SK-N-SH (cell line): ENCODE measurements at regions not wholly inside any gene's neighbourhood (a gene's known extent, or its start where the extent isn't known, plus 50 kb on each side); places are given as distances from the start of the nearest gene placed in this dataset.

Source experiments
- CTCF ChIA-PET: fragments of 300-600, 350-600 bp; formaldehyde crosslinking; extraction: SDS; loops from one replicate; lab custom pipeline; 2021; lab: Yijun Ruan, JAX
- POLR2A ChIA-PET: fragments of 350-600 bp; sonication (Branson Sonifier 250); formaldehyde crosslinking; extraction: SDS; loops from one replicate; lab custom pipeline; 2020; ENCODE audit warnings: antibody characterized with exemption, inconsistent platforms; lab: Yijun Ruan, JAX
- DNase-seq: peaks from one replicate; pipeline ENCODE4 v3.0.0; 2012
- H2AFZ ChIP-seq: fragments of 200-600 bp; sonication (generic); 2 replicates; pipeline ENCODE4 v1.8.1; 2016; ENCODE audit warnings: antibody characterized with exemption, mild to moderate bottlenecking, low read depth
- H3F3A ChIP-seq: fragments of 200-600 bp; sonication (generic); replicated peaks from 2 replicates; pipeline ENCODE3; 2016; ENCODE audit warnings: antibody characterized with exemption, mild to moderate bottlenecking; ENCODE audit not compliant: insufficient read depth
- H3K27ac ChIP-seq, 2 experiments: fragments of 200-500 bp in 1 of 2; fragments of 200-600 bp in 1 of 2; sonication (Bioruptor generic) in 1 of 2; sonication (generic), shearing (Covaris generic) in 1 of 2; 2 replicates each; pipeline versions ENCODE4 v1.5.1 to v1.6.1; 2014 to 2016; ENCODE audit warnings: low read depth in 2 of 2, inconsistent platforms in 1 of 2, low read length in 1 of 2, mild to moderate bottlenecking in 1 of 2, mixed read lengths in 1 of 2
- H3K27me3 ChIP-seq: fragments of 200-600 bp; sonication (generic), shearing (Covaris generic); 2 replicates; pipeline ENCODE4 v1.6.1; 2016; ENCODE audit warnings: mixed run types; ENCODE audit not compliant: insufficient read depth
- H3K36me3 ChIP-seq, 2 experiments: fragments of 200-500 bp in 1 of 2; fragments of 200-600 bp in 1 of 2; sonication (Bioruptor generic) in 1 of 2; sonication (generic) in 1 of 2; replicated peaks in 1 of 2; 2 replicates each; pipeline versions ENCODE3 to v1.5.1; 2014 to 2016; ENCODE audit warnings: low read length in 1 of 2, mild to moderate bottlenecking in 1 of 2; ENCODE audit not compliant: insufficient read depth in 2 of 2, control insufficient read depth in 1 of 2
- H3K4me1 ChIP-seq, 2 experiments: fragments of 200-500 bp in 1 of 2; fragments of 200-600 bp in 1 of 2; sonication (Bioruptor generic) in 1 of 2; sonication (generic), shearing (Covaris generic) in 1 of 2; 2 replicates each; pipeline versions ENCODE4 v1.5.1 to v1.6.1; 2014 to 2016; ENCODE audit warnings: low read depth in 1 of 2, low read length in 1 of 2, mixed run types in 1 of 2; ENCODE audit not compliant: insufficient read depth in 2 of 2, control insufficient read depth in 1 of 2
- H3K4me2 ChIP-seq: fragments of 200-600 bp; sonication (generic), shearing (Covaris generic); 2 replicates; pipeline ENCODE4 v1.6.1; 2017; ENCODE audit warnings: mixed run types
- H3K4me3 ChIP-seq, 2 experiments: fragments of 200-500 bp in 1 of 2; fragments of 200-600 bp in 1 of 2; sonication (Bioruptor generic) in 1 of 2; sonication (generic), shearing (Covaris generic) in 1 of 2; 2 replicates each; pipeline versions ENCODE4 v1.5.1 to v1.8.1; 2014 to 2016; ENCODE audit warnings: low read depth in 2 of 2, inconsistent platforms in 1 of 2, low read length in 1 of 2, mild to moderate bottlenecking in 1 of 2, mixed read lengths in 1 of 2, moderate library complexity in 1 of 2
- H3K79me2 ChIP-seq: fragments of 200-600 bp; sonication (generic); 2 replicates; pipeline ENCODE4 v1.8.1; 2017; ENCODE audit warnings: mild to moderate bottlenecking; ENCODE audit not compliant: insufficient read depth
- H3K9ac ChIP-seq: fragments of 200-600 bp; sonication (generic); 2 replicates; pipeline ENCODE4 v1.6.1; 2017; ENCODE audit warnings: mixed run types
- H3K9me2 ChIP-seq: fragments of 200-600 bp; sonication (generic); 2 replicates; pipeline ENCODE4 v1.6.1; 2017; ENCODE audit warnings: mixed run types
- H3K9me3 ChIP-seq: fragments of 200-600 bp; sonication (generic); 2 replicates; pipeline ENCODE4 v1.6.1; 2017; ENCODE audit warnings: mixed run types, mild to moderate bottlenecking, moderate library complexity
- H4K20me1 ChIP-seq: fragments of 200-600 bp; sonication (generic); 2 replicates; pipeline ENCODE4 v1.6.1; 2017; ENCODE audit warnings: mild to moderate bottlenecking, mixed run types; ENCODE audit not compliant: insufficient read depth
- CHD2 ChIP-seq: fragments of 150-350 bp; IDR thresholded peaks from 2 replicates; pipeline ENCODE4 v1.6.1; 2018; ENCODE audit warnings: low read length; ENCODE audit not compliant: partially characterized antibody
- POLR2AphosphoS5 ChIP-seq: IDR thresholded peaks from 2 replicates; pipeline ENCODE4 v1.6.1; 2012; ENCODE audit warnings: low read depth, low read length
- RXRA ChIP-seq: IDR thresholded peaks from 2 replicates; pipeline ENCODE4 v1.4.0; 2012; ENCODE audit warnings: low read depth, mild to moderate bottlenecking, borderline replicate concordance
- SMC3 ChIP-seq: IDR thresholded peaks from 2 replicates; pipeline ENCODE4 v1.6.1; 2012; ENCODE audit warnings: low read depth, low read length, improper control_type of control experiment
- TAF1 ChIP-seq: IDR thresholded peaks from 2 replicates; pipeline ENCODE4 v1.6.1; 2012; ENCODE audit warnings: low read depth, mild to moderate bottlenecking, low read length, moderate library complexity, borderline replicate concordance
- TCF12 ChIP-seq: IDR thresholded peaks from 2 replicates; pipeline ENCODE4 v1.4.0; 2012
- TEAD4 ChIP-seq: IDR thresholded peaks from 2 replicates; pipeline ENCODE4 v1.4.0; 2012; ENCODE audit warnings: mild to moderate bottlenecking, borderline replicate concordance; ENCODE audit not compliant: insufficient read depth
- WGBS: methylation state at CpG from one replicate; pipeline ENCODE4 v1.1.6; 2017; ENCODE audit warnings: low lambda C conversion rate; 5-methylcytosine and 5-hydroxymethylcytosine counted together
- TF ChIP-seq, protein P1 (sequence below): IDR thresholded peaks from 2 replicates; pipeline ENCODE4 v1.4.0; 2012; ENCODE audit warnings: low read depth, borderline replicate concordance
- TF ChIP-seq, protein P2 (sequence below): IDR thresholded peaks from 2 replicates; pipeline ENCODE4 v1.4.0; 2012; ENCODE audit warnings: low read depth, borderline replicate concordance
- TF ChIP-seq, protein P3 (sequence below): IDR thresholded peaks from 2 replicates; pipeline ENCODE4; 2012
- TF ChIP-seq, protein P4 (sequence below): IDR thresholded peaks from 2 replicates; pipeline ENCODE4 v1.6.1; 2012; ENCODE audit warnings: mild to moderate bottlenecking, low read depth, low read length, moderate library complexity

DNA sequence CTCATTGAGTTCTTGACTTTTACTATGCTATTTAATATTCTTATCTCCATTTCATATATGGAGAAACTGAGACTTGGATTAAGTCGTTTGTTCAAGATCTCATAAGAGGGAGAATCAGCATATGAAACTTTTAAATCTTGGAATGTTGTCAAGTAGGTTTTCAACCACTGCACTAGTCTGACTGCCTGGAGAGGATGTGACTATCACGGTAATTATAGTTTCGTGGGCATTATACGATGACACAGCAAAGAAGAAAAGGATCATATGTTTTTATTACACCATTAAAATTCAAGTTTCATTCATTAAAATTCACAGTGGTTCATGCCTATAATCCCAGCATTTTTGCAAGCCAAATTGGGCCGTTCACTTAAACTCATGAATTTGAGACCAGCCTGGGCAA lies 555.2 kb downstream of the SLITRK1 start:
- ChIA-PET POLR2A (no interaction called here), CTCF (interaction anchor here (1.0 kb wide), 1 partner anchor 9 kb away, joined by 3 read pairs; no protein-coding TSS in a partner anchor)
- Histone ChIP-seq H3K9me2 (no peaks in the 10 kb centered on the region), H2AFZ (no peak overlapping the region), H4K20me1 (no peaks in the 10 kb centered on the region), H3K9ac (no peak overlapping the region), H3K27me3 (no peaks in the 10 kb centered on the region), H3K4me3 (no peak overlapping the region), H3K4me2 (no peak overlapping the region), H3K36me3 (no peaks in the 10 kb centered on the region), H3K9me3 (no peaks in the 10 kb centered on the region), H3F3A (peaks cover 6% of the 10 kb centered on the region), H3K4me1 (no peaks in the 10 kb centered on the region; a peak in 1 of 4 replicates), H3K27ac (no peak overlapping the region), H3K79me2 (no peaks in the 10 kb centered on the region)
- TF ChIP-seq CHD2 (no peak), TCF12 (no peak), TAF1 (no peak), POLR2AphosphoS5 (no peak), RXRA (no peak), TEAD4 (no peak), SMC3 (no peak)
- TF ChIP-seq, protein P1, sequence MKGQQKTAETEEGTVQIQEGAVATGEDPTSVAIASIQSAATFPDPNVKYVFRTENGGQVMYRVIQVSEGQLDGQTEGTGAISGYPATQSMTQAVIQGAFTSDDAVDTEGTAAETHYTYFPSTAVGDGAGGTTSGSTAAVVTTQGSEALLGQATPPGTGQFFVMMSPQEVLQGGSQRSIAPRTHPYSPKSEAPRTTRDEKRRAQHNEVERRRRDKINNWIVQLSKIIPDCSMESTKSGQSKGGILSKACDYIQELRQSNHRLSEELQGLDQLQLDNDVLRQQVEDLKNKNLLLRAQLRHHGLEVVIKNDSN = no peak
- TF ChIP-seq, protein P2, sequence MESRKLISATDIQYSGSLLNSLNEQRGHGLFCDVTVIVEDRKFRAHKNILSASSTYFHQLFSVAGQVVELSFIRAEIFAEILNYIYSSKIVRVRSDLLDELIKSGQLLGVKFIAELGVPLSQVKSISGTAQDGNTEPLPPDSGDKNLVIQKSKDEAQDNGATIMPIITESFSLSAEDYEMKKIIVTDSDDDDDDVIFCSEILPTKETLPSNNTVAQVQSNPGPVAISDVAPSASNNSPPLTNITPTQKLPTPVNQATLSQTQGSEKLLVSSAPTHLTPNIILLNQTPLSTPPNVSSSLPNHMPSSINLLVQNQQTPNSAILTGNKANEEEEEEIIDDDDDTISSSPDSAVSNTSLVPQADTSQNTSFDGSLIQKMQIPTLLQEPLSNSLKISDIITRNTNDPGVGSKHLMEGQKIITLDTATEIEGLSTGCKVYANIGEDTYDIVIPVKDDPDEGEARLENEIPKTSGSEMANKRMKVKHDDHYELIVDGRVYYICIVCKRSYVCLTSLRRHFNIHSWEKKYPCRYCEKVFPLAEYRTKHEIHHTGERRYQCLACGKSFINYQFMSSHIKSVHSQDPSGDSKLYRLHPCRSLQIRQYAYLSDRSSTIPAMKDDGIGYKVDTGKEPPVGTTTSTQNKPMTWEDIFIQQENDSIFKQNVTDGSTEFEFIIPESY = no peak
- TF ChIP-seq, protein P3, sequence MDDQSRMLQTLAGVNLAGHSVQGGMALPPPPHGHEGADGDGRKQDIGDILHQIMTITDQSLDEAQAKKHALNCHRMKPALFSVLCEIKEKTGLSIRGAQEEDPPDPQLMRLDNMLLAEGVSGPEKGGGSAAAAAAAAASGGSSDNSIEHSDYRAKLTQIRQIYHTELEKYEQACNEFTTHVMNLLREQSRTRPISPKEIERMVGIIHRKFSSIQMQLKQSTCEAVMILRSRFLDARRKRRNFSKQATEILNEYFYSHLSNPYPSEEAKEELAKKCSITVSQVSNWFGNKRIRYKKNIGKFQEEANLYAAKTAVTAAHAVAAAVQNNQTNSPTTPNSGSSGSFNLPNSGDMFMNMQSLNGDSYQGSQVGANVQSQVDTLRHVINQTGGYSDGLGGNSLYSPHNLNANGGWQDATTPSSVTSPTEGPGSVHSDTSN = no peak
- TF ChIP-seq, protein P4, sequence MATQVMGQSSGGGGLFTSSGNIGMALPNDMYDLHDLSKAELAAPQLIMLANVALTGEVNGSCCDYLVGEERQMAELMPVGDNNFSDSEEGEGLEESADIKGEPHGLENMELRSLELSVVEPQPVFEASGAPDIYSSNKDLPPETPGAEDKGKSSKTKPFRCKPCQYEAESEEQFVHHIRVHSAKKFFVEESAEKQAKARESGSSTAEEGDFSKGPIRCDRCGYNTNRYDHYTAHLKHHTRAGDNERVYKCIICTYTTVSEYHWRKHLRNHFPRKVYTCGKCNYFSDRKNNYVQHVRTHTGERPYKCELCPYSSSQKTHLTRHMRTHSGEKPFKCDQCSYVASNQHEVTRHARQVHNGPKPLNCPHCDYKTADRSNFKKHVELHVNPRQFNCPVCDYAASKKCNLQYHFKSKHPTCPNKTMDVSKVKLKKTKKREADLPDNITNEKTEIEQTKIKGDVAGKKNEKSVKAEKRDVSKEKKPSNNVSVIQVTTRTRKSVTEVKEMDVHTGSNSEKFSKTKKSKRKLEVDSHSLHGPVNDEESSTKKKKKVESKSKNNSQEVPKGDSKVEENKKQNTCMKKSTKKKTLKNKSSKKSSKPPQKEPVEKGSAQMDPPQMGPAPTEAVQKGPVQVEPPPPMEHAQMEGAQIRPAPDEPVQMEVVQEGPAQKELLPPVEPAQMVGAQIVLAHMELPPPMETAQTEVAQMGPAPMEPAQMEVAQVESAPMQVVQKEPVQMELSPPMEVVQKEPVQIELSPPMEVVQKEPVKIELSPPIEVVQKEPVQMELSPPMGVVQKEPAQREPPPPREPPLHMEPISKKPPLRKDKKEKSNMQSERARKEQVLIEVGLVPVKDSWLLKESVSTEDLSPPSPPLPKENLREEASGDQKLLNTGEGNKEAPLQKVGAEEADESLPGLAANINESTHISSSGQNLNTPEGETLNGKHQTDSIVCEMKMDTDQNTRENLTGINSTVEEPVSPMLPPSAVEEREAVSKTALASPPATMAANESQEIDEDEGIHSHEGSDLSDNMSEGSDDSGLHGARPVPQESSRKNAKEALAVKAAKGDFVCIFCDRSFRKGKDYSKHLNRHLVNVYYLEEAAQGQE = no peak
- no peak for DNase-seq
- WGBS = 6% methylated on average over 5 of the region's 5 CpGs
